ENCODE measurements at regions not wholly inside any gene's neighbourhood (a gene's known extent, or its start where the extent isn't known, plus 50 kb on each side); places are given as distances from the start of the nearest gene placed in this dataset.

- no peaks in the 10 kb centered on the region for H3K36me3 ChIP-seq (ENCODE audit: control insufficient read depth, insufficient read depth, low read length)
- in situ Hi-C loops (cut with MboI; ENCODE audit: low sequenced_read_pairs) (no loop called here), intact Hi-C loops (cut with micrococcal nuclease) (no loop called here), dilution Hi-C loops (cut with HindIII; ENCODE audit: low sequenced_read_pairs, unreplicated experiment) (no loop called here)
- H2AK9ac ChIP-seq (replicated peaks; ENCODE audit: low read depth, low read length, poor library complexity): no peak overlapping the region
- H3K14ac ChIP-seq (replicated peaks; ENCODE audit: low read depth, low read length): no peak overlapping the region
- H3K4me1 ChIP-seq (ENCODE audit: control insufficient read depth, insufficient read depth, low read length): no peaks in the 10 kb centered on the region
- H2AFZ ChIP-seq (replicated peaks; ENCODE audit: low read length, poor library complexity): no peak overlapping the region
- H3K4me3 ChIP-seq (ENCODE audit: insufficient read depth, low read depth, low read length): no peak overlapping the region
- TF ChIP-seq CHD1 (IDR thresholded peaks at IDR 0.05; ENCODE audit: low read depth, low read length) (no peak), SMC3 (IDR thresholded peaks at IDR 0.05; ENCODE audit: low read depth, low read length) (no peak), MXI1 (IDR thresholded peaks at IDR 0.05; ENCODE audit: borderline replicate concordance, low read depth, low read length) (no peak), RAD21 (IDR thresholded peaks at IDR 0.05; ENCODE audit: low read length) (no peak), CEBPB (IDR thresholded peaks at IDR 0.05; ENCODE audit: low read depth, low read length) (no peak), BHLHE40 (IDR thresholded peaks at IDR 0.05; ENCODE audit: low read depth, low read length) (no peak), RFX5 (IDR thresholded peaks at IDR 0.05; ENCODE audit: low read depth, low read length) (no peak), ELK1 (IDR thresholded peaks at IDR 0.05; ENCODE audit: borderline replicate concordance, low read depth, low read length) (no peak), USF2 (IDR thresholded peaks at IDR 0.05; ENCODE audit: low read depth, low read length) (no peak), RCOR1 (IDR thresholded peaks at IDR 0.05; ENCODE audit: insufficient replicate concordance, low read length) (no peak), MAFK (IDR thresholded peaks at IDR 0.05; ENCODE audit: low read depth, low read length) (no peak), CTCF (conservative IDR thresholded peaks at IDR 0.05; ENCODE audit: low read depth, low read length) (no peak)
- H3K9me3 ChIP-seq (ENCODE audit: control insufficient read depth, insufficient read depth, low read length): peaks cover 2% of the 10 kb centered on the region; the same call in 1 of the 2 replicates
- H2BK120ac ChIP-seq (ENCODE audit: low read depth, low read length): no peak overlapping the region
- no peak overlapping the region for H2BK20ac ChIP-seq (ENCODE audit: low read depth, low read length)
- no peak overlapping the region for H4K91ac ChIP-seq (ENCODE audit: insufficient read depth, low read depth, low read length)
- ChIA-PET POLR2A (ENCODE audit: unreplicated experiment) (no interaction called here), CTCF (no interaction called here)
- no peaks in the 10 kb centered on the region for H3K9me1 ChIP-seq (ENCODE audit: insufficient read depth, low read length)
- no peak overlapping the region for H2AK5ac ChIP-seq (ENCODE audit: low read depth, low read length)
- H3K9ac ChIP-seq (ENCODE audit: low read depth, low read length): no peak overlapping the region
- H2BK5ac ChIP-seq (ENCODE audit: low read depth, low read length, poor library complexity, severe bottlenecking): no peak overlapping the region
- H4K20me1 ChIP-seq (ENCODE audit: insufficient read depth, low read length): no peaks in the 10 kb centered on the region
- no CpG with 5 or more reads among the region's 1 CpG for WGBS, 2 experiments (ENCODE audit: extremely low coverage in 2 of 2, insufficient read length in 1 of 2)
- no peaks in the 10 kb centered on the region for H3K27me3 ChIP-seq (ENCODE audit: control insufficient read depth, insufficient read depth, low read length)
- no TSS peak for BruUV-seq (replicated peaks)
- ATAC-seq (ENCODE audit: low read depth): no peak
- H4K5ac ChIP-seq (ENCODE audit: low read depth, low read length): no peak overlapping the region
- no peak overlapping the region for H3K27ac ChIP-seq (ENCODE audit: insufficient read depth, low read length)
- H3K79me1 ChIP-seq (ENCODE audit: low read depth in 1 of 2, low read length in 2 of 2): no peaks in the 10 kb centered on the region
- H3K4me2 ChIP-seq (ENCODE audit: low read depth, low read length): no peak overlapping the region
- no peak overlapping the region for H2BK15ac ChIP-seq (ENCODE audit: low read depth, low read length)
- no peak overlapping the region for H3K18ac ChIP-seq (ENCODE audit: low read depth, low read length)
- no peak overlapping the region for H3K23ac ChIP-seq (ENCODE audit: low read depth, low read length)
- no peak for DNase-seq
- H4K8ac ChIP-seq (ENCODE audit: low read depth in 2 of 2, low read length in 2 of 2): no peak overlapping the region
- no peak overlapping the region for H3K56ac ChIP-seq (ENCODE audit: extremely low read depth, insufficient read depth, low read length)
- H3K4ac ChIP-seq (ENCODE audit: low read depth, low read length): no peak overlapping the region
Observed at GRCh38 chr5:23763170-23763569, 255.8 kb downstream of the PRDM9 start.

Measured in IMR-90 (cell line).